HG03457 (cell line): ENCODE measurements at regions not wholly inside any gene's neighbourhood (a gene's known extent, or its start where the extent isn't known, plus 50 kb on each side); places are given as distances from the start of the nearest gene placed in this dataset.
"Not testable (repeated sequence)": the region's sequence is repeated elsewhere in the genome, so short reads cannot be mapped to it uniquely, and the experiment has no call there.

Experiments
- ATAC-seq: cut with Tn5 transposase; IDR thresholded peaks from one replicate; pipeline ENCODE4 v1.9.1; 2021; ENCODE audit warnings: moderate number of reproducible peaks; ENCODE audit not compliant: unreplicated experiment

DNA sequence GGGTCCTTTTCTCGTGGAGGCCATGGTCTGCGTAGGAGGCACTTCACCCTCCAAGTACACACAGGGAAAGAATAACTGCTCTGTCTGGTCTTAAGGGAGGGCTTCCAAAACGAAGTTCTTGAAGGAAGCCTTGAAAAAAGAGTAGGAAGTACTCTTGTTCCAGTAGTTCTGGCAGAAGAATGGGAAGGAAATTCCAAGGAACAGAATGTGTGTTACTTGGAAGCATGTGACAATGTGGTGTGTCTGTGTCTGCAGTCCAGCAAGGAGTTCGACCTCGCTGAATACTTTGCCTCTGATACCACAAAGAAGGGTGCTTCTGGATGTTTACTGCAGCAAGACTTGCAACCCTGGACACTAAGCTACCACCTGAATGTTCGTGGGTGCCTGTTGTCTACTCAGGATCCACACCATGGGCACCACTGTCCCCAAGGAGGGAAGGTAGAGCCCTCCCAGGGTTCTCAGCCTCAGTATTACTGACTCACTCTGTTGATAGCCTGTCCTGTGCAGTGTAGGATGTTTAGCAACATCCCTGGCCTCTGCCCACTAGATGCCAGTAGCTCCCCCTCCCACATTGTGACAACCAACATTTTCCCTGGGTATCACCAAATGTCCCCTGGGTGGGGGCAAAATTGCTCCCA, 471.6 kb upstream of the CDH4 start:
- ATAC-seq, result no peak

DNA sequence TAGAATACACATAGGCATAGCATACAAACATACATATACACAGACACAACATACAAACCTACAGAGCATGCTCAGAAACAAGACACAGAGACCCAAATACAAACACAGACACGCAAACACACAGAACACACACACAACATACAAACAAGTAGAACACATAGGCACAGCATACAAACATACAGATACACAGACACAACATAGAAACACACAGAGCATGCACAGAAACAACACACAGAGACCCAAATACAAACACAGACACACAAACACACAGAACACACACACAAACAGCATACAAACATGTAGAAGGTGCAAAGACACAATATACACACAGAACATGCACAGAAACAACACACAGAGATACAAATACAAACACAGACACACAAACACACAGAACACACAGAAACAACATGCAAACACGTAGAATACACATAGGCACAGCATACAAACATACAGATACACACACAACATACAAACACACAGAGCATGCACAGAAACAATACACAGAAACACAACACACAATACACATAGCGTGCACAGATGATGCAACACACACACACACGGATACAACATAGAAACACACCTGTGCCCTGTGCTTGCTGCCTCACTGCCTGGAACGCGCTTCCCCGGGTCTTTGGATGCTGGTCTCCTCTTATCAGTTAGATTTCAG, 469.0 kb upstream of the CDH4 start:
- ATAC-seq, result no peak

DNA sequence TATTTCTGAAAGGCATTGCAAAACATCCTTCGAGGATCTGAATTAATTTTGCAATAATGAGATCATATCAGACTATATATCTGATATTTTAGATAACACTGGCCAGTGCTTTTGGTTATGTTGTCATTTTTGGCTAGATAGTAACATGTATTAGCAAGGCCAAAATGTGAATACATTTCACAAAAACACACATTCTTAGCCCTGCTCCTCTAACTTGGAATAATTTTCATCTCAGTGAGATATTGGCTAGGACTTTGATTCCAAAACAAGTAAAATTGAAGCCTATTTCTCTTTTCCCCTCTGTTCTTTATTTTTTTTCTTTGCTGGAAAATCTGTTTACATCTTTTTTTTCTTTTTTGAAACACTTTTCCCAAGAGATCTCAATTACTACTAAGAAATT, 466.8 kb upstream of the CDH4 start:
- no peak for ATAC-seq

DNA sequence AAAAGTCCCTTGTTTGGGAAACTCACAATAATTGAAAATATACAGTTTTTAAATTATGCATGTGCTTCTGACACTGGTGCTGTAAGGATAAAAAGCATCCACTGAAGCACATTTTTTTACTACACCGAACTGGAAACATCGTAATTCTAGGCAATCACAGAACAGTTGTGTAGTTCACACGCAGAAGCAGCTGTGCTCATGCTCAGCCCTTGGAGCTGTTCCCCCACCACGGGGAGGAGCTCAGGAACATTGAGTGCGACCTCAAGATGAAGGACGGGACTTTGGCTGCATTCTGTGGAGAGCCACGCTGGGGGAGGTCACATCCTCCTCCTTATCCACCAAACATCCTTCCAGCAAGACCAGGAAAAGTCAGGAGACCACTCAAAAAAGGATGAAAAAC, 466.3 kb upstream of the CDH4 start:
- no peak for ATAC-seq

DNA sequence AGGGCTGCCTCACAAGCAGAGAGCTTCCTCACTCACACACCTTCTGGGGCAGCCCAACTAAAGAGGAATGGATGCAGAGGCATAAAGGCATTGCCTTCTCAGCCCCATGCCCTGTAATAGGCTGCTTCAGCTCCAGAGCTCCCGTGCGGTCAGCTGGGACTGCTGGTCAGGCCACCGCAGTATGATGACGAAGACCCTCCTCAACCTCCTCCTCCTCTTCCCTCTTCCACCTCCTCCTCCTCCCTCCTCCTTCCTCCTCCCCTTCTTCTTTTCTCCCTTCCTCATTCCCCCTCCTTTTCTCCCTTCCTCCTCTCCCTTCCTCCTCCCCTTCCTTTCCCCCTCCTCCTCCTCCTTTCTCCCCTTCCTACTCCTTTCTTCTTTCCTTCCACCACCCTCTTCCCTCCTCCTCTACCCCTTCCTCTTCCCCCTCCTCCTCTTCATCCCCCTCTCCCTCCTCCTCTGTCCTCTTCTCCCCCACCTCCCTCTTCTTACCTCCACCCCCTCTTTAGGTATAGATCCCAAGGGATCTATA, 465.3 kb upstream of the CDH4 start:
- no peak for ATAC-seq

DNA sequence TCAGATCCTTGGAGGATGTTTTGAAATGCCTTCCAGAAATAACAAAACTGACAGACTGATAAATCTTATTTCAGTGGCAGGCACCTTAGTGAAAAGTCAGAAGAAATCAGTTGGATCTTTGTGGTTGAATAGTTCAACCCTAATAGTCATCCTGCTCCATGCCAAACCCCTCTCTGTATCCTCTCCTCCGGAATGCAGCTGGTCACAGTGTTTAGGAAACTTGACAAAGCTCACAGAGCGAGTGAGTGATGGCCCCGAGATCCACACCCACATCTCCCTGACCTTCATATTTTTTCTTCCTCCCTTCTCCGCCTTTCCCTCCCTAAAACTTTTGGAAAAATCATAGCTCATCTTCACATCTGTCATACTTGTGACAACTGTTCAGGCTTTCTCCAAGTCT, 464.8 kb upstream of the CDH4 start:
- ATAC-seq, result no peak

DNA sequence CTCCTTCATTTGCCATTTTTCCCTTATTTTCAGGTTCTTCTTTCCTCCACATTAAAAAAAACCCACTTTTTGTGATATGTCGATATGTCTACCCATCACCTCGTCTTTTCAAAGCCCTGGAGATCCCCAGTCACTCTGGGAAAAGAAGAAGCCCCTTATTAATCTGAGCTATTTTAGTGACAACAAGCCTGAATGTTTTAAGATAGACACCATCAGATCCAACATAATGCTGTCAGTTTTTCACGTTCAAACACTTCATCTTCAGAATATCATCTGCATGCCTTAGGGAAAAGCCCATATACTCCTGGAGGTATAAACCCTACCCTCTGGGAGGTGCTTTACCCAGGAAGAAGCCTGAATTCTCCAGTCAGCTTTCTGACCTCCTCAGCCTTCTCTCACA, 464.0 kb upstream of the CDH4 start:
- no peak for ATAC-seq

DNA sequence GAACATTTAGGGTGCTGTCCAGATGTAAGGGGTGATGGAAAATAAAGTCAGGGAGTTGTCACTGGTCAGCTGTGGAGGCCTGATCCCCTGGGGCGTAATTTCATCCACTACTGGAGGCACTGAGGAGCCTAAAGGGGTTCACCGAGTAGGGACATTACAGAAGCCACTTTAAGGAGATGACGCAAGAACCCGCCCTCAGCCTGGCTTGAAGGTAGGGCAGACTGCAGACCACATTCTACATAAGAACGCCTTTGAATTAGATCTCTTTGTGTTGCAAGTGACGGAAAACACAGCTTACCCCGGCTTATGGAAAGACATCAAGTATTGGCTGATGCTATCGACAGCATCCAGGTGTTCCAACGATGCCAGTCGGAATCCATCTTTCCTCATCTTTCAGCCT, 462.7 kb upstream of the CDH4 start:
- no peak for ATAC-seq

DNA sequence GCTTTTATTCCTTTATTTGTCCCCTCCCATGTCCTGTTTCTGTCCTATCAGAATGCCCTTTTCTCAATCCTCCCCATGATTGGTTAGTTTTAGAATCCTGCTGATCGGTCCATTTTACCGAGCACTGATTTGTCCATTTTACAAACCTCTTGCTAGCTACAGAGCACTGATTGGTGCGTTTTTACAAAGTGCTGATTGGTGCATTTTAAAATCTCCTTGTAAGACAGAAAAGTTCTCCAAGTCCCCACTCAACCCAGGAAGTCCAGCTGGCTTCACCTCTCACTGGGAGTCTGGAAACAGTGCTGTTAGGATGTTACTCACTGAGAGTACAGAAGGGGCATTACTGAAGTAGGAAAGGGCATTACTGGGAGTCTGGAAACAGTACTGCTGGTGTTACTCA, 461.7 kb upstream of the CDH4 start:
- not testable (repeated sequence) for ATAC-seq

DNA sequence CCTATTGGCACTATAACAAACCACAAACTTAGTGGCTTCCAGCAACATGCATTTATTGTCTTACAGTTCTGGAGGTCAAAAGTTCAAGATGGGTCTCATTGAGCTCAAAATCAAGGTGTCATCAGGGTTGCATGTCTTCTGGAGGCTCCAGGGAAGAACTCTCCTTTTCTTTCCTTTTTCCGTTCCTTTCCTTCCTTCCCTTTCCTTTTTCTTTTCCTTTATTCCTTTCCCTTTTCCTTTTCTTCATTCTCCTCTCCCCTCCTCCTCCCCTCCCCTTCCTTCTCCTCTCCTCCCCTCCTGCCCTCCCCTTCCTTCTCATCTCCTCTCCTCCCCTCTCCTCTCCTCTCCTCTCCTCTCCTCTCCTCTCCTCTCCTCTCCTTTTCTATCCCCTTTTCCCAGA, 460.2 kb upstream of the CDH4 start:
- no peak for ATAC-seq

DNA sequence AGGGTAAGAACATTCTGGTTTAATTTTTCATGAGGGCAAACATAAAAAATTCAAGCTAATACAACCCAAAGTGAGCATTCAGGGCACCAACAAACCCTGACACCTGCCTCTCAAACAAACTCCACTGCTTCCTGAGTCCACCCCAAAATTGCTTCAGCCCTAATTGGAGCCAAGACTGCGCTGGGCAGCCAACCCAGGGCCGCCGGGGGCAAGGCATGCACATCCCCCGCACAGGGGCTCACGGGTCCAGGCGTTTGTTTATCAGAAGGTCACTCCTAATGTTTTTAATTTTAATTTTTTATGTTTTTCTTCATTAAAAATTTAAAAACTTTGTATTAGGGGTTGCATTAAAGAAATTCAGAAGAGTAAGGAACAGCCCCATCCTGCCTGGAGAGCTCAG, 459.1 kb upstream of the CDH4 start:
- ATAC-seq, result no peak

DNA sequence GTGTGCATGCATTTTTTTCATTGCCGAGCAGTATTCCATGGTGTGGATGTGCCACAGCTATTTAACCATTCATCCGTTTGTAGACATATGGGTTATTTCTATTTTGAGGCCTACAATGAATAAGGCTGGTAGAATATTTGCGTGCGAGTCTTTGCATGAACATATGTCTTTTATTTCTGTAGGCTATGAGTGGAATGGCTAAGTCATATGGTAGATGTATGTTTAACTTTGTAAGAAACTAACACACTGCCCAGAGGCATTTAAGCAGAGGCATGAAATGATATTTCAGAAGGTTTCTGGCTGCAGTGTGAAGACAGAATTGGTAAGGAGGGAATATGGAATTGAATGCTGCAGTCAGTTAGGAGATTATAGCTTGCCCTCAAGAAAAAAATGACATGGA, 457.4 kb upstream of the CDH4 start:
- ATAC-seq, result no peak

DNA sequence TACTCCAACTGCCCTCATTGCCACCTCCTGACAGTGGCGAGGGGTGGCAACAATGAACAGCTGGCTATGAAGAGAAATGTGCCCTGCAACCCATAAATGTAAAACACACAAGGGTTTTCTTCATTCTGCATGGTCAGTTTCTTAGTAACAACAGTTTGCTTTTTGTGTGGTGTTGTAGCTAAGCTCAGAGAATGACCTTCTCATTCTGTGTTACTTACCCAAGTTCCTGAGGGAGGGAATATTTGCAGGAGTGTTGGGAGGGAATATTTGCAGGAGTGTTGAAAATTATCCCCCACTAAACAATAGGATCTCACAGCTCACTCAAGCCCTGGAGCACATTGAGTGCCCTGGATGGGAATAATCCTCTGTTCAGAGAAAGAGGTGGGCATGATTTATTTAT, 456.4 kb upstream of the CDH4 start:
- ATAC-seq, result no peak

DNA sequence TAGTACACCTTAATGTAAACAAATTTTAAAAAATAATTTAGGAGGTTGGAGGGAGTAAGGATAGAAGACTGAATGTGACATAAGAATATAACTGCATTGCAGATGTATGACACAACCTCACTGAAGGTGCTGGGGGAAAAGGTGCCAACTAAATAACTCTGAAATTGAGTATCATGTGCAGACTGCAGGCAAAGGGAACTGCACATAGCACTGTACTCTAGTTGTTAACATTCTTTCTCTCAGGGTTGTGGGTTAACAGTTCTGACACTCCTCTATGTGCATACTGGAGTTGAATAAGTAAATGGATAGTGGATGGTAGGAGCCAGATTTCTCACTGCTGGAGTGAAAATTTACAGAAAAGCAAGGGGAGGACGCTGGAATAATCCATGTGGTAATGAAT, 451.9 kb upstream of the CDH4 start:
- ATAC-seq, result no peak

DNA sequence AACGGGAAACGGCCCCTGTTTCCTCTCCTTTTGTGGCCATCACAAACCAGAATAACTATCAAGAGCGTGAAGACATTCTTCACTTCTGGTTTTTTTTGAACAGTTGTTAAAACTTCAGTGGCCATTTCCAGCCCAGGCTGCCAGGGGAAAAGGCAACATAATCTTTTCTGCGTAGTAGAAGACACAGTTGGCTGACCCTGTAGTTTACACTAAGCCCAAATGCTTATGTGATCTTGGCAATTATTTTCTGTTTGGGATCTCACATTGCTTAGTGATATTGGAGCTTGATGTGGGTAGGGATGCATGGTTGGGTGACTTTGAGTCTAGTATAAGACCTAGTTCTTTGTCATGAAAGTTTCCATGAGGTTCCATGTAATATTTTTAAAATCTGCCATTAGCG, 449.4 kb upstream of the CDH4 start:
- no peak for ATAC-seq

DNA sequence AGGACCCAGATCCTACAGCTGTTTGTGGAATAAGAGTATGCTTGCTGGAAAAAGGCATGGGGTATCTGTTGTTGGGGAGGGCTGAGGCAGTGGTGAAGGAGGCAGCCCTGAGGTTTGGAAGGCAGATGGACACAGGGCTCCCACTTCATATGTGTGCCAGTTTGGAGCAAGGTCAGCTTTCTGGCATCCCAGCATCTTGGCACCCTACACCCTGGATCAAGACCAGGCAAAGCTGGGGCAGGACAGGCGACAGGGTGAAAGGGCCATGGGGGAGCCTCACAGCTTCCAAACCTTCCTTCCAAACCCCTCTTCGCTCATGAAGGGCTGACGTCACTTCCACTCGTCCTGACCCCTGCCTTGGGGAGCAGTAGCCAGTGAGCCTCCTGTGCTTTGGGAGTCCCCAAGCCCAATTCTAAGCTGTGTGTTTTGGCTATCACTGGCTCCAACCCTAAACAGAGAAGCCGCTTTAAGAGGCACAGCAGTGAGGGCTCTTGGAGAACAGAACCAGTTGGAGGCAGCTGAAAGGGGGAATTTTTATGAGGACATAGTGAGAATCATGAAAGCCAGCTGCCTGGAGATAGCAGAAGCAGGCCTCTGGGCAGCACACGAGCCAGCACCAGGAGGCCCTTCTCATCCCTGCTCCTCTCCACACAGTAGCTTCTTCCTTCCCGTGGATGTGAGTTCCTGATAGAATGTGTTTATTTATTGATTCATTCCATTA, 448.6 kb upstream of the CDH4 start:
- ATAC-seq, result no peak

DNA sequence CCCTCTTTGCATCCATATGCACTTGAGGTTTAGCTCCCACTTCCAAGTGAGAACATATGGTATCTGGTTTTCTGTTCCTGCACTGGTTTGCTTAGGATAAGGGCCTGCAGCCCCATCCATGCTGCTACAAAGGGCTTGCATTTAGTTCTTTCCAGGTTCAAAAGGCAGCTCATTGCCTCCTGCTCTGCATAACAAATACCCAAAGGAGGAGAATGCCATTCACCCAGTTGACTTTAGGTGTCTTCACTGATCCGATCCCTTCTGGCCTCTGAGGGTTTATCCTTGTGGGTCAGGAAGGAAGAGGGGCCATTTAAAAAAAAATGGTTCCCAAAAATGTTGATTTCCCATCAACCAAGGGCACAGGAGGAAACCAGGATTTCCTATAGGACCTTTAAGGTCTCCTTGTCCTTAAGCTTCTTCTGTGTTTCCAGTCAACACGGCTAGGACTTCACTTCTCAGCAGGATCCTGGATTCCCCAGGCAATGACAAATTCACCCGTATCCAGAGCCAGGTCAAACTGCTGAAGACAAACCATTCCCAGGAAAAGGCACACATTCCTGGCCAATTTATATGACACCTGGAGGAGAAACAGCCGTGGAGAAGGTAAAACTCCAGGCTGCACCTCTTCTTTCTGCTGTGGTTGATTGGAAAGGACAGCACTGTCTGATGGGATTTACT, 447.7 kb upstream of the CDH4 start:
- no peak for ATAC-seq

DNA sequence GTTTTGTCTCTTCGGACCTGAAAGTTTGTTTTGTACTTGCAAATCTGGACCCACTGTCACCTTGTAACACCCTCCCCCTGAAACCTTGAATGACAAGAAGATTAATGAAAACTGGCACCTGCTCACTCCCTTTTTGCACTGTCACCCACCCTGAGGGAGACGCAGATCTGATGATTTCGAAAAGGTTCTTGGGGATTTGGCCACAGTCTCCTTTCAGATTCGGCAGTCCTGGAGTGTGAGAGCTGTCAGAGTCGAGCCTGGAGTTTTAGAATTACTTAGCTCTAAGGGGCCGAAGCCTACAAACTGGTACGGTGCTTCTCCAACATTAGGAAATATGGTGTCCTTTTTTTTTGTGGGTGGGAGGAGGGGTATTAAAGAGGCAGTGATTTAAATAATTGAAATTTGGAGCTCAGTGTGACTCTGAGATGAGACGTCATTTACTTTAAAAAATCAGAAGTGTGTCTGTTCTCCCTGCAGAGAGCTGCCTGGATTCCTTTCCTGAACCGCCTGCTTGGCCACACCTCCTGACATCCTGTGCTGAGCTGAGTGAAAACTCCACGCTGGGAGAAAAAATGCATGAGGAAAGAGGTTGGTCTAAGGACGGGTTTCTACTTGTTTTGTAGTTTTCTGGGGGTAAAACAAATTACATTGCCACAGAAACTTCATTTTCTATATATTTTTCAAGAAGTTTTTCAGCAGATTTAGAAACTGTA, 447.0 kb upstream of the CDH4 start:
- ATAC-seq, result no peak

DNA sequence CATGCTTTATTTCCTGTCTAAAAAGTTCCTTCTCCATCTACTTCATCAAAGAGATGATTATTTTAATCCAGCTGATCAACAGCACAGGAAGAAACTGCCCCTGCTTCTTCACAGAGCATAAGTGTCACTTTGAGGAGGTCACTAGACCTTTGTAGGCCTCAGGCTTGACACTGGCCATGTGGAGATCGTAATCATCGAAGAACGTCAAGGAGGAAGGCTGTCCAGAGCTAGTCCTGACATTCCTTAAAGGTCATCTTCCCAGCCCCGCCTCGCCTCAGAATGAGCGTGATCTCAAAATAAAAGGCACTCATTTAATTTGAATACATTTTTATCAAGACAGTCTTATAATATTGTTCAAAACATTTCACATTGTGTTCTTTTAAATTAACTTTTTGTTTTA, 445.7 kb upstream of the CDH4 start:
- no peak for ATAC-seq

DNA sequence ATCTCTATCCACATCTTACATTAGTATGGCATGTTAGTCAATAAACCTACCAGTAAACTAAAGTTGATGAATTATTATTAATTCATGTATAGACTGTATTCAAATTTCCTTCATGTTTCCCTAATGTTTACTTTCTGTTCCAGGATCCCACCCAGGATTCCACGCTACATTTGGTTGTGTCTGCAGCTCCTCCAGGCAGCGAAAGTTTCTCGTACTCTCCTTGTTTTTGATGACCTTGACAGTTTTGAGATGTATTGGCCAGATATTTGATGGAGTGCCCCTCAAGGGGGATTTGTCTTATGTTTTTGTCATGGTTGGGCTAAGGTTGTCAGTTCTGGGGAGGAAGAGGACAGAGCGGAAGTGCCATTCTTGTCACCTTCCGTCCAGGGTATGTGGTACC, 445.2 kb upstream of the CDH4 start:
- ATAC-seq, result no peak
